ENCODE measurements at regions not wholly inside any gene's neighbourhood (a gene's known extent, or its start where the extent isn't known, plus 50 kb on each side); places are given as distances from the start of the nearest gene placed in this dataset.

DNA sequence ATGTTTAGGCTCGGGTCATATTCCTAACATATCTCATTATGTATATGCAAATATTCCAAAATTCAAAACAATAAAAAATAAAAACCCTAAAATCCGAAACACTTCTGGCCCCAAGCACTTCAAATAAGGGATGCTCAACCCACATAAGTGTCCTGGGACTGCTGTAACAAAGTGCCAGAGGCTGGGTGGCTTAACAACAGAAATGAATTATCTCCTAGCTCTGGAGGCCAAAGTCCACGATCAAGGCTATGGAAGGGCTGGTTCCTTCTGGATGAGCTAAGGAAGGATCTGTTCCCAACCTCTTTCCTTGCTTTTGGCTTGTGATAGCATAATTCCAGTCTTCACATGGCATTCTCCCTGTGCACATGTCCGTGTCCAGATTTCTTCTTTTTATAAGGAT, 181.6 kb upstream of the NFE2L3 start:
- no peak for DNase-seq (ENCODE audit: low read depth)
- Histone ChIP-seq H3K4me3 (ENCODE audit: low read depth, low read length) (no peak overlapping the region), H3K36me3 (ENCODE audit: control insufficient read depth, insufficient read depth, low read length) (no peaks in the 10 kb centered on the region), H3K27me3 (ENCODE audit: control insufficient read depth, insufficient read depth, low read length) (peaks cover 6% of the 10 kb centered on the region)
- no peak for TF ChIP-seq CTCF (IDR thresholded peaks at IDR 0.05; ENCODE audit: insufficient read depth, low read length, poor library complexity, severe bottlenecking)

DNA sequence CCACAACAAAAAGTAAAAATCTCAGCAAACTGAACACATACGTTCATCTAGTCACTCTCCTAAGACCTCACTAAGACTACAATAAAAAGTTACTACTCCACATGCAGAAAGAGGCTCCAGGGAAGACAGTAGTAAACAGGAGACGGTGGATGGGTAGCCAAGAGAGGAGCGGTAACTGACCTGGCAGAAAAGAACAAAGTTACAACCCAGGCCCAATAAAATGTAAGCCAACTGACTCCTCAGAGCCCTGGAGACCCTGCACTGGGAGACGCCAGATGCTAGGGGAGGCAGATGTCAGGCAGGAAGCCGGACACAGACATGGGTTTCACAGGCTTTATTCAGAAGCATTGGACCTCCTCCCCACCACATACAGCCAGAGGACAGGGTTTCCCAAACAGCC, 181.1 kb upstream of the NFE2L3 start:
- Histone ChIP-seq H3K4me3 (ENCODE audit: low read depth, low read length) (no peak overlapping the region), H3K27me3 (ENCODE audit: control insufficient read depth, insufficient read depth, low read length) (peaks cover 6% of the 10 kb centered on the region), H3K36me3 (ENCODE audit: control insufficient read depth, insufficient read depth, low read length) (no peaks in the 10 kb centered on the region)
- no peak for TF ChIP-seq CTCF (IDR thresholded peaks at IDR 0.05; ENCODE audit: insufficient read depth, low read length, poor library complexity, severe bottlenecking)
- DNase-seq (ENCODE audit: low read depth) = no peak

DNA sequence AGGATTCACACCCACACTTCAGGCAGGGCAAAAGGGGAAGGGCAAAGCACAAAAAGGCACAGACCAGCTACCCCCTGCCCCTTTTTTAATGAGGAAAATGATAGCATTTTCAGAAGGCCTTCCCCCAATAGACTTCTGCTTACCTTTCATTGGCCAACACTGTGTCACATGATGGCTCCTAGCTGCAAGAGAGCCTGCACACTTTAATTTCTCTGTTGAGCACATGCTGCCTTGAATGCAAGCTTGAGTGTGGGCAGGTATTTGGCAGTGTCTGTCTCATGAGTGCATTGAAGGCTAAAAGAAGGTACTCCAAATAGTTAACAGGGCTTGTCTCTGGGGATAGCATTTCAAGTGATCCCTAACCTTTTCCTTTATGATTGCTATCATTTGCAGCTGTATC, 175.4 kb upstream of the NFE2L3 start:
- Histone ChIP-seq H3K36me3 (ENCODE audit: control insufficient read depth, insufficient read depth, low read length) (no peaks in the 10 kb centered on the region), H3K4me3 (ENCODE audit: low read depth, low read length) (no peak overlapping the region), H3K27me3 (ENCODE audit: control insufficient read depth, insufficient read depth, low read length) (peaks cover 2% of the 10 kb centered on the region)
- DNase-seq (ENCODE audit: low read depth) = no peak
- no peak for TF ChIP-seq CTCF (IDR thresholded peaks at IDR 0.05; ENCODE audit: insufficient read depth, low read length, poor library complexity, severe bottlenecking)

DNA sequence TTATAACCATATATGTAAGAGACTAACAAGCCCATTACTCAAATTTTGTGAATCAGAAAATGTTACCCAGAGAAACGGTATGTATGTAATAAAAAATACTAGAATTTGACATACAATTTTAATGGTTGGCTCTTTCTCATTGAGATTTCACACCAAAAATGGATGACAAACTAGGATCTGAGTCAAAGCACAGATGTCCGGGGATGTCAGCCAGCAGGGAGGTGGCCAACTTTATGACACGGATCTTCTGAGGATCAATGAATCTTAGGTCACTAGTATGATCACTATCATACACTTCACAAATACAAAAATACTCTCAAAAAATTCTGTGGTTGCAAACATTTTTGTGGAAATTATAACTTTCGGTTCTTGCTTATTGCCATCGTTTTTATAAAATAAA, 173.5 kb upstream of the NFE2L3 start:
- H3K4me3 ChIP-seq (ENCODE audit: low read depth, low read length) = no peak overlapping the region
- DNase-seq (ENCODE audit: low read depth) = no peak
- no peaks in the 10 kb centered on the region for H3K36me3 ChIP-seq (ENCODE audit: control insufficient read depth, insufficient read depth, low read length)
- peaks cover 2% of the 10 kb centered on the region for H3K27me3 ChIP-seq (ENCODE audit: control insufficient read depth, insufficient read depth, low read length)
- no peak for TF ChIP-seq CTCF (IDR thresholded peaks at IDR 0.05; ENCODE audit: insufficient read depth, low read length, poor library complexity, severe bottlenecking)

GRCh38 chr7:25979605-25980004, 172.4 kb upstream of the NFE2L3 start:
- H3K36me3 ChIP-seq (ENCODE audit: control insufficient read depth, insufficient read depth, low read length) = no peaks in the 10 kb centered on the region
- no peak for DNase-seq (ENCODE audit: low read depth)
- H3K4me3 ChIP-seq (ENCODE audit: low read depth, low read length) = no peak overlapping the region
- TF ChIP-seq CTCF (IDR thresholded peaks at IDR 0.05; ENCODE audit: insufficient read depth, low read length, poor library complexity, severe bottlenecking) = no peak
- peaks cover 2% of the 10 kb centered on the region for H3K27me3 ChIP-seq (ENCODE audit: control insufficient read depth, insufficient read depth, low read length)

- peaks cover 2% of the 10 kb centered on the region for H3K27me3 ChIP-seq (ENCODE audit: control insufficient read depth, insufficient read depth, low read length)
- no peak overlapping the region for H3K4me3 ChIP-seq (ENCODE audit: low read depth, low read length)
- no peak for TF ChIP-seq CTCF (IDR thresholded peaks at IDR 0.05; ENCODE audit: insufficient read depth, low read length, poor library complexity, severe bottlenecking)
- H3K36me3 ChIP-seq (ENCODE audit: control insufficient read depth, insufficient read depth, low read length) = no peaks in the 10 kb centered on the region
- DNase-seq (ENCODE audit: low read depth) = no peak
Observed at GRCh38 chr7:25982684-25983083, 169.3 kb upstream of the NFE2L3 start.
